ENCODE measurements at regions not wholly inside any gene's neighbourhood (a gene's known extent, or its start where the extent isn't known, plus 50 kb on each side); places are given as distances from the start of the nearest gene placed in this dataset.

GRCh38 chr18:71115261-71115660 lies 826.4 kb downstream of the SOCS6 start:
- TF ChIP-seq CTCF (IDR thresholded peaks at IDR 0.05; ENCODE audit: insufficient read depth, low read depth, low read length) = no peak
- no peak overlapping the region for H3K4me3 ChIP-seq (ENCODE audit: low read depth, low read length)
- DNase-seq (ENCODE audit: low read depth) = no peak

GRCh38 chr18:71114550-71115210 lies 825.8 kb downstream of the SOCS6 start:
- no peak for TF ChIP-seq CTCF (IDR thresholded peaks at IDR 0.05; ENCODE audit: insufficient read depth, low read depth, low read length)
- no peak for DNase-seq (ENCODE audit: low read depth)
- H3K4me3 ChIP-seq (ENCODE audit: low read depth, low read length) = no peak overlapping the region

GRCh38 chr18:71107244-71107643 lies 818.4 kb downstream of the SOCS6 start:
- DNase-seq (ENCODE audit: low read depth) = no peak
- no peak for TF ChIP-seq CTCF (IDR thresholded peaks at IDR 0.05; ENCODE audit: insufficient read depth, low read depth, low read length)
- no peak overlapping the region for H3K4me3 ChIP-seq (ENCODE audit: low read depth, low read length)

GRCh38 chr18:71106701-71107100 lies 817.9 kb downstream of the SOCS6 start:
- DNase-seq (ENCODE audit: low read depth) = no peak
- H3K4me3 ChIP-seq (ENCODE audit: low read depth, low read length) = no peak overlapping the region
- no peak for TF ChIP-seq CTCF (IDR thresholded peaks at IDR 0.05; ENCODE audit: insufficient read depth, low read depth, low read length)

- TF ChIP-seq CTCF (IDR thresholded peaks at IDR 0.05; ENCODE audit: insufficient read depth, low read depth, low read length) = no peak
- no peak for DNase-seq (ENCODE audit: low read depth)
- H3K4me3 ChIP-seq (ENCODE audit: low read depth, low read length) = no peak overlapping the region
Measured at GRCh38 chr18:71105994-71106546, 817.2 kb downstream of the SOCS6 start.

- no peak overlapping the region for H3K4me3 ChIP-seq (ENCODE audit: low read depth, low read length)
- TF ChIP-seq CTCF (IDR thresholded peaks at IDR 0.05; ENCODE audit: insufficient read depth, low read depth, low read length) = no peak
- no peak for DNase-seq (ENCODE audit: low read depth)
Measured at GRCh38 chr18:71105078-71105819, 816.4 kb downstream of the SOCS6 start.

Data from fibroblast of villous mesenchyme (primary cell).